ENCODE measurements at regions not wholly inside any gene's neighbourhood (a gene's known extent, or its start where the extent isn't known, plus 50 kb on each side); places are given as distances from the start of the nearest gene placed in this dataset.

DNA sequence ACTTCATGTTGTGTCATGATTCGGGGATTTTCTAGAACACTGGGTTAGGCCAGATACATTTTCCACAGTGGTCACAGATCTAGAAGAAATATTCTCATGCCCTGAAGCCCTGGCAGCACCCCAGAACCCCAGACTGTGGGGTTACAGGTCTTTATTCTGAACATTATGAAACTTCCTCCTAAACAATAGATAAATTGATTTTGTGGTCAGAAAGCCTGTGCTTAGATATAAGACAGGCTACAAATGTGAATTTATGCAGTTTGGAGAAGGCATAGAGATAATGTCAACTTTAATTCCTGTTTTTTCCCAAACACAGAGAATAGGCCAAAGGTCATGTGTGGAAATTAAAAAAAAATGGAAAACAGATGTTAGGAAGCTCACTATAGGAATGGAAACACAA is 492.9 kb downstream of the SPRY1 start (continued):
- TF ChIP-seq, protein P1, sequence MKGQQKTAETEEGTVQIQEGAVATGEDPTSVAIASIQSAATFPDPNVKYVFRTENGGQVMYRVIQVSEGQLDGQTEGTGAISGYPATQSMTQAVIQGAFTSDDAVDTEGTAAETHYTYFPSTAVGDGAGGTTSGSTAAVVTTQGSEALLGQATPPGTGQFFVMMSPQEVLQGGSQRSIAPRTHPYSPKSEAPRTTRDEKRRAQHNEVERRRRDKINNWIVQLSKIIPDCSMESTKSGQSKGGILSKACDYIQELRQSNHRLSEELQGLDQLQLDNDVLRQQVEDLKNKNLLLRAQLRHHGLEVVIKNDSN (IDR thresholded peaks at IDR 0.05; ENCODE audit: borderline replicate concordance, low read depth): no peak
- TF ChIP-seq POLR2AphosphoS5 (IDR thresholded peaks at IDR 0.05; ENCODE audit: low read depth, low read length) (peak; percentile 91), FOSL2 (IDR thresholded peaks at IDR 0.05; ENCODE audit: borderline replicate concordance, low read depth) (no peak), CHD2 (IDR thresholded peaks at IDR 0.05; ENCODE audit: low read length, partially characterized antibody) (no peak), MXI1 (IDR thresholded peaks at IDR 0.05; ENCODE audit: low read depth, low read length) (no peak), RXRA (IDR thresholded peaks at IDR 0.05; ENCODE audit: borderline replicate concordance, low read depth) (peak; percentile 58; the same call in 1 of the 2 replicates), TCF12 (IDR thresholded peaks at IDR 0.05) (peak; percentile 98), RAD21 (IDR thresholded peaks at IDR 0.05; ENCODE audit: low read length) (peak; percentile 0; the same call in 1 of the 2 replicates), EP300 (IDR thresholded peaks at IDR 0.05; ENCODE audit: borderline replicate concordance in 1 of 2, low read depth in 1 of 2, low read length in 1 of 2) (peak; percentile 88 to 98), JUND (IDR thresholded peaks at IDR 0.05) (peak; percentile 71), SIN3A (IDR thresholded peaks at IDR 0.05; ENCODE audit: borderline replicate concordance, low read depth, low read length) (no peak), FOXJ3 (CRISPR knock-in tag; IDR thresholded peaks at IDR 0.05) (peak; percentile 72), EZH2phosphoT487 (IDR thresholded peaks at IDR 0.05; ENCODE audit: borderline replicate concordance, low read depth) (no peak), GATA2 (CRISPR knock-in tag; IDR thresholded peaks at IDR 0.05) (peak; percentile 85), GABPA (IDR thresholded peaks at IDR 0.05; ENCODE audit: low read depth) (no peak), NFIC (IDR thresholded peaks at IDR 0.05; ENCODE audit: borderline replicate concordance) (peak; percentile 69), RFX5 (IDR thresholded peaks at IDR 0.05; ENCODE audit: low read length) (no peak)
- TF ChIP-seq, protein P2, sequence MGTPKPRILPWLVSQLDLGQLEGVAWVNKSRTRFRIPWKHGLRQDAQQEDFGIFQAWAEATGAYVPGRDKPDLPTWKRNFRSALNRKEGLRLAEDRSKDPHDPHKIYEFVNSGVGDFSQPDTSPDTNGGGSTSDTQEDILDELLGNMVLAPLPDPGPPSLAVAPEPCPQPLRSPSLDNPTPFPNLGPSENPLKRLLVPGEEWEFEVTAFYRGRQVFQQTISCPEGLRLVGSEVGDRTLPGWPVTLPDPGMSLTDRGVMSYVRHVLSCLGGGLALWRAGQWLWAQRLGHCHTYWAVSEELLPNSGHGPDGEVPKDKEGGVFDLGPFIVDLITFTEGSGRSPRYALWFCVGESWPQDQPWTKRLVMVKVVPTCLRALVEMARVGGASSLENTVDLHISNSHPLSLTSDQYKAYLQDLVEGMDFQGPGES (IDR thresholded peaks at IDR 0.05; ENCODE audit: low read depth, low read length): no peak
- TF ChIP-seq, protein P3, sequence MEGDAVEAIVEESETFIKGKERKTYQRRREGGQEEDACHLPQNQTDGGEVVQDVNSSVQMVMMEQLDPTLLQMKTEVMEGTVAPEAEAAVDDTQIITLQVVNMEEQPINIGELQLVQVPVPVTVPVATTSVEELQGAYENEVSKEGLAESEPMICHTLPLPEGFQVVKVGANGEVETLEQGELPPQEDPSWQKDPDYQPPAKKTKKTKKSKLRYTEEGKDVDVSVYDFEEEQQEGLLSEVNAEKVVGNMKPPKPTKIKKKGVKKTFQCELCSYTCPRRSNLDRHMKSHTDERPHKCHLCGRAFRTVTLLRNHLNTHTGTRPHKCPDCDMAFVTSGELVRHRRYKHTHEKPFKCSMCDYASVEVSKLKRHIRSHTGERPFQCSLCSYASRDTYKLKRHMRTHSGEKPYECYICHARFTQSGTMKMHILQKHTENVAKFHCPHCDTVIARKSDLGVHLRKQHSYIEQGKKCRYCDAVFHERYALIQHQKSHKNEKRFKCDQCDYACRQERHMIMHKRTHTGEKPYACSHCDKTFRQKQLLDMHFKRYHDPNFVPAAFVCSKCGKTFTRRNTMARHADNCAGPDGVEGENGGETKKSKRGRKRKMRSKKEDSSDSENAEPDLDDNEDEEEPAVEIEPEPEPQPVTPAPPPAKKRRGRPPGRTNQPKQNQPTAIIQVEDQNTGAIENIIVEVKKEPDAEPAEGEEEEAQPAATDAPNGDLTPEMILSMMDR (IDR thresholded peaks at IDR 0.05): no peak
- TF ChIP-seq, protein P4, sequence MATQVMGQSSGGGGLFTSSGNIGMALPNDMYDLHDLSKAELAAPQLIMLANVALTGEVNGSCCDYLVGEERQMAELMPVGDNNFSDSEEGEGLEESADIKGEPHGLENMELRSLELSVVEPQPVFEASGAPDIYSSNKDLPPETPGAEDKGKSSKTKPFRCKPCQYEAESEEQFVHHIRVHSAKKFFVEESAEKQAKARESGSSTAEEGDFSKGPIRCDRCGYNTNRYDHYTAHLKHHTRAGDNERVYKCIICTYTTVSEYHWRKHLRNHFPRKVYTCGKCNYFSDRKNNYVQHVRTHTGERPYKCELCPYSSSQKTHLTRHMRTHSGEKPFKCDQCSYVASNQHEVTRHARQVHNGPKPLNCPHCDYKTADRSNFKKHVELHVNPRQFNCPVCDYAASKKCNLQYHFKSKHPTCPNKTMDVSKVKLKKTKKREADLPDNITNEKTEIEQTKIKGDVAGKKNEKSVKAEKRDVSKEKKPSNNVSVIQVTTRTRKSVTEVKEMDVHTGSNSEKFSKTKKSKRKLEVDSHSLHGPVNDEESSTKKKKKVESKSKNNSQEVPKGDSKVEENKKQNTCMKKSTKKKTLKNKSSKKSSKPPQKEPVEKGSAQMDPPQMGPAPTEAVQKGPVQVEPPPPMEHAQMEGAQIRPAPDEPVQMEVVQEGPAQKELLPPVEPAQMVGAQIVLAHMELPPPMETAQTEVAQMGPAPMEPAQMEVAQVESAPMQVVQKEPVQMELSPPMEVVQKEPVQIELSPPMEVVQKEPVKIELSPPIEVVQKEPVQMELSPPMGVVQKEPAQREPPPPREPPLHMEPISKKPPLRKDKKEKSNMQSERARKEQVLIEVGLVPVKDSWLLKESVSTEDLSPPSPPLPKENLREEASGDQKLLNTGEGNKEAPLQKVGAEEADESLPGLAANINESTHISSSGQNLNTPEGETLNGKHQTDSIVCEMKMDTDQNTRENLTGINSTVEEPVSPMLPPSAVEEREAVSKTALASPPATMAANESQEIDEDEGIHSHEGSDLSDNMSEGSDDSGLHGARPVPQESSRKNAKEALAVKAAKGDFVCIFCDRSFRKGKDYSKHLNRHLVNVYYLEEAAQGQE (IDR thresholded peaks at IDR 0.05; ENCODE audit: low read depth, low read length): no peak
- TF ChIP-seq, protein P5, sequence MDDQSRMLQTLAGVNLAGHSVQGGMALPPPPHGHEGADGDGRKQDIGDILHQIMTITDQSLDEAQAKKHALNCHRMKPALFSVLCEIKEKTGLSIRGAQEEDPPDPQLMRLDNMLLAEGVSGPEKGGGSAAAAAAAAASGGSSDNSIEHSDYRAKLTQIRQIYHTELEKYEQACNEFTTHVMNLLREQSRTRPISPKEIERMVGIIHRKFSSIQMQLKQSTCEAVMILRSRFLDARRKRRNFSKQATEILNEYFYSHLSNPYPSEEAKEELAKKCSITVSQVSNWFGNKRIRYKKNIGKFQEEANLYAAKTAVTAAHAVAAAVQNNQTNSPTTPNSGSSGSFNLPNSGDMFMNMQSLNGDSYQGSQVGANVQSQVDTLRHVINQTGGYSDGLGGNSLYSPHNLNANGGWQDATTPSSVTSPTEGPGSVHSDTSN (IDR thresholded peaks at IDR 0.05): peak; percentile 93

All from SK-N-SH (cell line).